ENCODE measurements at regions not wholly inside any gene's neighbourhood (a gene's known extent, or its start where the extent isn't known, plus 50 kb on each side); places are given as distances from the start of the nearest gene placed in this dataset.

- no peak for TF ChIP-seq CTCF (conservative IDR thresholded peaks at IDR 0.05)
- TF ChIP-seq ZFX (IDR thresholded peaks at IDR 0.05): no peak
These were observed 965.1 kb upstream of the PABPC4L start for GRCh38 chr4:135166661-135167060.
